HG03457 (cell line): ENCODE measurements at regions not wholly inside any gene's neighbourhood (a gene's known extent, or its start where the extent isn't known, plus 50 kb on each side); places are given as distances from the start of the nearest gene placed in this dataset.
"Not testable (repeated sequence)": the region's sequence is repeated elsewhere in the genome, so short reads cannot be mapped to it uniquely, and the experiment has no call there.

Source experiments
- ATAC-seq: cut with Tn5 transposase; IDR thresholded peaks from one replicate; pipeline ENCODE4 v1.9.1; 2021; ENCODE audit warnings: moderate number of reproducible peaks; ENCODE audit not compliant: unreplicated experiment

- ATAC-seq = no peak
Observed at GRCh38 chr3:94472511-94472910, 409.6 kb downstream of the NSUN3 start.

GRCh38 chr3:94481226-94481898 is 418.5 kb downstream of the NSUN3 start:
- ATAC-seq = no peak

GRCh38 chr3:94482686-94483085 is 419.8 kb downstream of the NSUN3 start:
- ATAC-seq = no peak

- no peak for ATAC-seq
Observed at GRCh38 chr3:94483403-94483802, 420.5 kb downstream of the NSUN3 start.

DNA sequence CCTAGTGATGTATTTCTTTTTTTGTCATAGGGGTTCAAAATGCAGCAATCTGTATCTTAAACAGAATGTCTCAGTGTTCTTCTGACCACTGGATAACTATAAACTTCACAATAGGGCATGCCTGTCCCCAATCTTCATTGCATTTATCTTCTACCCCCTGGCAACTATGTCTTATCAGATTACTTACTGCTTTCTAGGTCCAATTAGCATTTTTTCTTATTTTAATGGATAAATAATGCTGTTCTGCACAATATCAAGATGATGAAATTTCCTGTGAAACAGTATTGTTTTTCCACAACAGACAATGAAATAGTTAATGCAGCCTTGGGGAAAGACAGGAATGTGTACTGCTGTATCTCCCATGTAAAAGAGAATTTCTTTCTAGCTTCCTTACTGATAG is 432.1 kb downstream of the NSUN3 start:
- ATAC-seq = no peak

DNA sequence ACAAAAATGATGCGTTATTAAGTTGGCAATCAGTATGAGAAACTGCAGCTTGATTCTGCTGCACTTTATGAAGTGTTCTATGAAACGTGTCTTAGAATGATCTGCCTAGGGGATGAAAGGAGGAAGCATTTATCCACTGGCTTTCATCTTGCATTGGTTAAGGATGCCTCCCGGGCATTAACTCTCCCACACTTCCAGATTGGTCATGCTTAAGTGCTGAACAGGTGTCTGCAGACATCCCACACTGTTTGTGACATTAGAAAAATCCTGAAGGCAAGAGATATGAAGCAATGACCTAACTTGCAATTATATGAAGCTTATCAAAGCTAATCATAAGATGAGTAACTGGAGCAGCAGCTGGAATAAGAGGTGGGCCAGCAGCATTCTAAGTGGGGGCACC is 437.3 kb downstream of the NSUN3 start:
- ATAC-seq = no peak

DNA sequence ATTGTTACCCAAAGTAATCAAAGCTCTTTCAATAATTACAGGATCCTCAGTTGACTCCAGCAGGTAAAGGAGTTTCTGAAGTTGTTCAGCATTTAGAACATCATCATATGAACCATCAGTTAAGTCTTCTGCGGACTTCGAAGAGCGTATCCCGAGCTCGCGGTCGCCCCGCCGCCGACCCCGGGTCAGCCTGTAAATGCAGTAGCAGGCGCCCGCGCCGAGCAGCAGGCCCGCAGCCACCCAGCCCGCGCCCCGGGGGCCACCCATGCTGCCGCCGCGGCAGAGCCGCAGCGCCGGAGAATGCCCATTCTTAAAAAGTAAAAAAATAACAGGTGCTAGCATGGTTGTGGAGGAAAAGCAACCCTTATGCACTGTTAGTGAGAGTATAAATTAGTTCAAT is 444.5 kb downstream of the NSUN3 start:
- ATAC-seq = not testable (repeated sequence)

- no peak for ATAC-seq
Observed at GRCh38 chr3:94512876-94513275, 450.0 kb downstream of the NSUN3 start.

DNA sequence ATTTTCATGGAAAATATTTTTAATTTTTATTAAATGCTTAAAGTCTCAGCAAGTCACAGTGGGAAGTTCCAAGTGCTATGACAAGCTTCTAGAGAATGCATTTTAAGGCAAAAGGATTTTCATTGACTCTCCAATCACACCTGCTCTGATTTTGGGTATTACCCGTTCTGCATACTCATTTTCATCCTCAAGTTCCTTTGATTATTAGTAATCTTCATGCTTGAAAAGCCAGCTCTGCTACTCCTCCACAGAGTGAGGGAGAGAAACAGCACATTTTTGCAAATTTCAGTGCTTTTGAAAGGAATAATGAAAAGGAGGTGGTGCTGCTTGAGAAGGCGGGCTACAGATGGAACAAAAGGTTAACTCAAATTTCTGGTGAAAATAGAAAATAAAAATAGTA is 450.7 kb downstream of the NSUN3 start:
- no peak for ATAC-seq

- ATAC-seq = no peak
Observed at GRCh38 chr3:94515983-94516382, 453.1 kb downstream of the NSUN3 start.

- no peak for ATAC-seq
Observed at GRCh38 chr3:94520364-94520763, 457.5 kb downstream of the NSUN3 start.

GRCh38 chr3:94522488-94522887 is 459.6 kb downstream of the NSUN3 start:
- no peak for ATAC-seq

DNA sequence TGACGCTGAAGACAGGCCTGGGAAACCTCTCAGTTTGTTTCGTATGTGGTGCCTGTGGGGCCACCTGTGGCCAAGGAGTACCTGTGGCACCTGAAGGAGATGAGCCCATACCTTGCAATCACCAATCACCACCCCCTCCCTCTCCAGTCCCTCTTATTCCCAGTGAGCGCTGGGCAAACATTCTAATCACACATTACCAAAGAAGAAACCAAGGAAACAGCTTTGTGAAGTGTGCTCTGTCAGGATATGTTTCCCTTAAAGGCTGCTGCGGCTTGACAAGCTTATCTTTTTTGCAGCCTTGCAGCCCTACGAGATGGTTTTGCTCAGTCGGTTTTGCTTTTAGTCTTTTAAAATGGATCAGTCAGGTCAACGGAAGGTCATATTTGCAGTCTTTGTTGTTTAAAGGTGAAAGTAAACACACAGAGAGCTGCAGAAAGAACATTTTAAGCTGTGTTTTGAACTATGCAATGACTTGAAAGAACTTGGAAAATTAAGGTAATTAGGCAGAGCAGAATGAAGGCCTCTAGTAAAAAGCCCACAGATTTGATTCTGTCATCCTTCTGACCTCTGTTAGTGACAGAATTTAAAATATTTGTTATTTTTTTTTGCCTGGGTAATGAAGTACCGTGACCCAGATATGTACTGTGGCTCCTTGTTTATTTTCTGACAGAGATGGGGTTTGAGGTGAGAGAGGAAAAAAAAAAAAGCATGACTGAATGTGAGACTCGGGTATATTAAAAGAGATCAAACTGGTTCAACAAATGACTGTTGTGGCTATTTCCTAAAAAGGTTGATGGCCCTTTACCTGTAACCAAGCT is 461.4 kb downstream of the NSUN3 start:
- ATAC-seq = no peak

GRCh38 chr3:94525043-94525442 is 462.2 kb downstream of the NSUN3 start:
- no peak for ATAC-seq

- no peak for ATAC-seq
Observed at GRCh38 chr3:94529816-94530215, 467.0 kb downstream of the NSUN3 start.

GRCh38 chr3:94532951-94533350 is 470.1 kb downstream of the NSUN3 start:
- no peak for ATAC-seq

GRCh38 chr3:94539937-94540336 is 477.1 kb downstream of the NSUN3 start:
- no peak for ATAC-seq

DNA sequence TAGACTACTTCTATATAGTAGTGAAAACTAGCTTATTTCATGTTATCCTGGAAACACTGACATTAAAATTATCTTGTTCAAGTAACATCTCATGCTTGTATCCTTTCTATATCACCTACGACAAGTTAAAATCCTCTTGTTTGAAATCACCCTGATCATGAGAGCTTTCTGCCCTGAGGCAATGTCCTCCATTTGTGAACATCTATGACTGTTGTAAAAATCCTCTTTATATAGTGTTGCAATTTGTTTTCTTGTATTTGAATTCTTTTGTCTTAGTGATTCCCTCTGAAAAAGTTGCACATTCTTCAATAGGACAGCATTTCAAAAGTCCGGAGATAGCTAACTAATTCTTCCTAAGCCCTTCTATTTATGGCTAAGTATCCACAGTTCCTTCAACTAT is 480.3 kb downstream of the NSUN3 start:
- no peak for ATAC-seq

- no peak for ATAC-seq
Observed at GRCh38 chr3:94544131-94544789, 481.4 kb downstream of the NSUN3 start.

- ATAC-seq = no peak
Observed at GRCh38 chr3:94548581-94549316, 485.9 kb downstream of the NSUN3 start.

GRCh38 chr3:94561094-94561493 is 498.2 kb downstream of the NSUN3 start:
- no peak for ATAC-seq
